Endothelial cell (in vitro differentiated cells): ENCODE measurements at regions not wholly inside any gene's neighbourhood (a gene's known extent, or its start where the extent isn't known, plus 50 kb on each side); places are given as distances from the start of the nearest gene placed in this dataset.
A peak's percentile ranks its signal among the peaks of the same experiment; 100 is the strongest.

Experiments
- DNase-seq: peaks from one replicate; pipeline ENCODE4 v3.0.0; 2021; ENCODE audit warnings: low spot score
- H3K27ac Mint-ChIP-seq: one replicate; pipeline ENCODE4 v1.8.0; 2021; ENCODE audit warnings: mixed read lengths, inconsistent platforms; ENCODE audit not compliant: unreplicated experiment
- H3K27me3 Mint-ChIP-seq: one replicate; pipeline ENCODE4 v1.8.0; 2021; ENCODE audit warnings: mild to moderate bottlenecking, moderate library complexity, mixed read lengths, inconsistent platforms; ENCODE audit not compliant: unreplicated experiment
- H3K36me3 Mint-ChIP-seq: one replicate; pipeline ENCODE4 v1.8.0; 2021; ENCODE audit warnings: mild to moderate bottlenecking, low read depth, mixed read lengths, inconsistent platforms; ENCODE audit not compliant: unreplicated experiment
- H3K4me1 Mint-ChIP-seq: one replicate; pipeline ENCODE4 v1.8.0; 2021; ENCODE audit warnings: mild to moderate bottlenecking, mixed read lengths, inconsistent platforms; ENCODE audit not compliant: unreplicated experiment
- H3K4me3 Mint-ChIP-seq: one replicate; pipeline ENCODE4 v1.8.0; 2021; ENCODE audit warnings: mild to moderate bottlenecking, mixed read lengths, inconsistent platforms; ENCODE audit not compliant: unreplicated experiment
- H3K9me3 Mint-ChIP-seq: one replicate; pipeline ENCODE4 v1.8.0; 2021; ENCODE audit warnings: mixed read lengths, inconsistent platforms; ENCODE audit not compliant: unreplicated experiment
- TF ChIP-seq, protein P1 (sequence below): fragments of 200-600 bp; sonication (generic); IDR thresholded peaks from one replicate; pipeline ENCODE4 v1.5.0; 2021; ENCODE audit warnings: antibody characterized with exemption; ENCODE audit not compliant: unreplicated experiment

DNA sequence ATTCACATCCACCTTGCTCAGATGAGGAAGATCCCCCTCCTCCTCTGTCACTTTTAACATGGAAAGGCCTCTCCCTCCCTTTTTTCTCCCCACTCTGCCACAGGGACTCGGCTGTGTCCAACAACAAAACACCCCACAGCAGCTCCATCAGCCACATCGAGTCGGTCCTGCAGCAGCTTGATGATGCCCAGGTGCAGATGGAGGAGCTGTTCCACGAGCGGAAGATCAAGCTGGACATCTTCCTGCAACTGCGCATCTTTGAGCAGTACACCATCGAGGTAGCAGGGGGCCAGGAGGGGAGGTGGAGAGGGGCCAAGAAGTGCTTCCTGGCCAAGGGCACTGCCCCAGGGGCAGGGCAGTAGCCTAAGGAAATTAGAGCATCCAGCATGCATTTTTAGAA is 331.7 kb upstream of the UMPS start:
- Mint-ChIP-seq H3K27me3 (peaks cover 4% of the 10 kb centered on the region), H3K4me3 (no peak overlapping the region), H3K27ac (no peak overlapping the region), H3K36me3 (peaks cover 55% of the 10 kb centered on the region), H3K4me1 (no peaks in the 10 kb centered on the region), H3K9me3 (no peaks in the 10 kb centered on the region)
- DNase-seq = no peak
- TF ChIP-seq, protein P1, sequence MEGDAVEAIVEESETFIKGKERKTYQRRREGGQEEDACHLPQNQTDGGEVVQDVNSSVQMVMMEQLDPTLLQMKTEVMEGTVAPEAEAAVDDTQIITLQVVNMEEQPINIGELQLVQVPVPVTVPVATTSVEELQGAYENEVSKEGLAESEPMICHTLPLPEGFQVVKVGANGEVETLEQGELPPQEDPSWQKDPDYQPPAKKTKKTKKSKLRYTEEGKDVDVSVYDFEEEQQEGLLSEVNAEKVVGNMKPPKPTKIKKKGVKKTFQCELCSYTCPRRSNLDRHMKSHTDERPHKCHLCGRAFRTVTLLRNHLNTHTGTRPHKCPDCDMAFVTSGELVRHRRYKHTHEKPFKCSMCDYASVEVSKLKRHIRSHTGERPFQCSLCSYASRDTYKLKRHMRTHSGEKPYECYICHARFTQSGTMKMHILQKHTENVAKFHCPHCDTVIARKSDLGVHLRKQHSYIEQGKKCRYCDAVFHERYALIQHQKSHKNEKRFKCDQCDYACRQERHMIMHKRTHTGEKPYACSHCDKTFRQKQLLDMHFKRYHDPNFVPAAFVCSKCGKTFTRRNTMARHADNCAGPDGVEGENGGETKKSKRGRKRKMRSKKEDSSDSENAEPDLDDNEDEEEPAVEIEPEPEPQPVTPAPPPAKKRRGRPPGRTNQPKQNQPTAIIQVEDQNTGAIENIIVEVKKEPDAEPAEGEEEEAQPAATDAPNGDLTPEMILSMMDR = no peak

- H3K9me3 Mint-ChIP-seq = no peaks in the 10 kb centered on the region
- no peaks in the 10 kb centered on the region for H3K4me1 Mint-ChIP-seq
- H3K27me3 Mint-ChIP-seq = peaks cover 5% of the 10 kb centered on the region
- H3K27ac Mint-ChIP-seq = peak overlapping the region; percentile 78
- no peak for DNase-seq
- H3K4me3 Mint-ChIP-seq = no peak overlapping the region
- TF ChIP-seq, protein P1 = no peak
- peaks cover 42% of the 10 kb centered on the region for H3K36me3 Mint-ChIP-seq
These were observed 328.4 kb upstream of the UMPS start for GRCh38 chr3:124401843-124402242.

- H3K27me3 Mint-ChIP-seq = peaks cover 1% of the 10 kb centered on the region
- no peaks in the 10 kb centered on the region for H3K9me3 Mint-ChIP-seq
- no peak for DNase-seq
- no peak overlapping the region for H3K4me3 Mint-ChIP-seq
- H3K36me3 Mint-ChIP-seq = peaks cover 38% of the 10 kb centered on the region
- no peaks in the 10 kb centered on the region for H3K4me1 Mint-ChIP-seq
- TF ChIP-seq, protein P1 = no peak
- H3K27ac Mint-ChIP-seq = no peak overlapping the region
These were observed 327.5 kb upstream of the UMPS start for GRCh38 chr3:124402791-124403190.

DNA sequence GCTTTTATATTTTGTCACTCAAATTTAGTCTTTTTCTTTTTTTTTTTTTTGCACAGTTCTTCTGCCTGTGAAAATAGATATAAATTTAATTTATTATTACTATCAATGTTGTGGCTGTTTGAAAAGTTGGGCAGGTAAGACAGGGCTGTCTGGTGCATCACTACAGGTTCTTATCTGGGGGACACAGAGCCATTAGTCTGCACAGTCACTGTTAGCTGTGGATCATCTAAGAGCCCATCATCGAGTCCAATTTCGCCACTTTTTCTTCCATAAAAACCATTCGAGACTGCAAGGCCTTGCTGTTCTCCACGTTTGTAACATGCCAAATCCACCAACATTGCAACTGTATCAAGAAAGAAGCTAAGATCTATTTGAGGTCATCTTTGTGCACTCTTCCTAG is 325.6 kb upstream of the UMPS start:
- no peak overlapping the region for H3K27ac Mint-ChIP-seq
- no peaks in the 10 kb centered on the region for H3K4me1 Mint-ChIP-seq
- no peak for DNase-seq
- peaks cover 40% of the 10 kb centered on the region for H3K36me3 Mint-ChIP-seq
- H3K27me3 Mint-ChIP-seq = peaks cover 4% of the 10 kb centered on the region
- TF ChIP-seq, protein P1 = no peak
- H3K9me3 Mint-ChIP-seq = no peaks in the 10 kb centered on the region
- H3K4me3 Mint-ChIP-seq = no peak overlapping the region

DNA sequence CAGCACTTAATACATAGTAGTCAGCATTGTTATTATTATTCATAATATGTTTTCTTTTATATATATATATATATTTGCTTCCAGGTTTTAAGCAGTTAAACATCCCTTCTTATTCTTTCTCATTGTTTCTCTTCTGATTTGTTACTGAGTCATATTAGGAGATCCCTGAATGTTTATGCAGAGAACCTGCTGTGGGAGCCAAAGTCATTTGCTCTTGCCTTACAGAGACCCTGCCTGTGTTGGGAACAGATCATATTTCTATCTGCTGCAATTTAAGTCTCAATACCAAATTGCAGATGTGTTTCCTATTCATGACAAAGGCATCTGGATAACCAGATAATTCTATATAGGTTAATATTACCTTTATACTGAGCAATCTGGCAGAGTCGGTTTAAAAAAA is 323.0 kb upstream of the UMPS start:
- no peaks in the 10 kb centered on the region for H3K9me3 Mint-ChIP-seq
- no peak for DNase-seq
- H3K4me1 Mint-ChIP-seq = no peaks in the 10 kb centered on the region
- H3K36me3 Mint-ChIP-seq = peaks cover 38% of the 10 kb centered on the region
- H3K27me3 Mint-ChIP-seq = peaks cover 4% of the 10 kb centered on the region
- H3K27ac Mint-ChIP-seq = no peak overlapping the region
- no peak overlapping the region for H3K4me3 Mint-ChIP-seq
- TF ChIP-seq, protein P1 = no peak
